ENCODE measurements at regions not wholly inside any gene's neighbourhood (a gene's known extent, or its start where the extent isn't known, plus 50 kb on each side); places are given as distances from the start of the nearest gene placed in this dataset.
"Not testable (repeated sequence)": the region's sequence is repeated elsewhere in the genome, so short reads cannot be mapped to it uniquely, and the experiment has no call there.

DNA sequence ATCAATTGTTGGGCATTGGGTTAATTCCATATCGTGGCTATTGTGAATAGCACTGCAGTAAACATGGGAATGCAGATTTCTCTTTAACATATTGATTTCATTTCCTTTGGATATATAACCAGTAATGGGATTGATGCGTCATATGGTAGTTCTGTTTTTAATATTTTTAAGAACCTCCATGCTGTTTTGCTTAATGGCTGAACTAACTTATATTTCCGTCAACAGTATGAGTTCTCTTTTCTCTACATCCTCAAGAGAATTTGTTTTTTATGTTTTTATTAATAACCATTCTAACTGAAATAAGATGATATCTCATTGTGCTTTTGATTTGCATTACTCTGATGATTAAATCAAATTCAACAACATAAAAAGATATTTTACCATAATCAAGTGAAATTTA, 228.5 kb upstream of the FSIP2 start:
- H3K36me3 ChIP-seq = no peaks in the 10 kb centered on the region
- intact Hi-C loops (cut with DNase I) = no loop called here
- ATAC-seq = no peak
- 66% methylated on average over 3 of the region's 3 CpGs for WGBS (ENCODE audit: insufficient coverage, low coverage, low lambda C conversion rate, missing lambda C conversion rate)
- no peaks in the 10 kb centered on the region for H3K27me3 ChIP-seq
- no peak for DNase-seq
- TF ChIP-seq POLR2A (IDR thresholded peaks at IDR 0.05) = no peak
- TF ChIP-seq, protein P1, sequence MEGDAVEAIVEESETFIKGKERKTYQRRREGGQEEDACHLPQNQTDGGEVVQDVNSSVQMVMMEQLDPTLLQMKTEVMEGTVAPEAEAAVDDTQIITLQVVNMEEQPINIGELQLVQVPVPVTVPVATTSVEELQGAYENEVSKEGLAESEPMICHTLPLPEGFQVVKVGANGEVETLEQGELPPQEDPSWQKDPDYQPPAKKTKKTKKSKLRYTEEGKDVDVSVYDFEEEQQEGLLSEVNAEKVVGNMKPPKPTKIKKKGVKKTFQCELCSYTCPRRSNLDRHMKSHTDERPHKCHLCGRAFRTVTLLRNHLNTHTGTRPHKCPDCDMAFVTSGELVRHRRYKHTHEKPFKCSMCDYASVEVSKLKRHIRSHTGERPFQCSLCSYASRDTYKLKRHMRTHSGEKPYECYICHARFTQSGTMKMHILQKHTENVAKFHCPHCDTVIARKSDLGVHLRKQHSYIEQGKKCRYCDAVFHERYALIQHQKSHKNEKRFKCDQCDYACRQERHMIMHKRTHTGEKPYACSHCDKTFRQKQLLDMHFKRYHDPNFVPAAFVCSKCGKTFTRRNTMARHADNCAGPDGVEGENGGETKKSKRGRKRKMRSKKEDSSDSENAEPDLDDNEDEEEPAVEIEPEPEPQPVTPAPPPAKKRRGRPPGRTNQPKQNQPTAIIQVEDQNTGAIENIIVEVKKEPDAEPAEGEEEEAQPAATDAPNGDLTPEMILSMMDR (IDR thresholded peaks at IDR 0.05) = no peak
- H3K4me1 ChIP-seq = no peaks in the 10 kb centered on the region
- peaks cover 0 to 20% (median 2%) of the 10 kb centered on the region in 4 donors for H3K9me3 ChIP-seq
- no peak overlapping the region for H3K4me3 ChIP-seq
- no peak overlapping the region for H3K27ac ChIP-seq

DNA sequence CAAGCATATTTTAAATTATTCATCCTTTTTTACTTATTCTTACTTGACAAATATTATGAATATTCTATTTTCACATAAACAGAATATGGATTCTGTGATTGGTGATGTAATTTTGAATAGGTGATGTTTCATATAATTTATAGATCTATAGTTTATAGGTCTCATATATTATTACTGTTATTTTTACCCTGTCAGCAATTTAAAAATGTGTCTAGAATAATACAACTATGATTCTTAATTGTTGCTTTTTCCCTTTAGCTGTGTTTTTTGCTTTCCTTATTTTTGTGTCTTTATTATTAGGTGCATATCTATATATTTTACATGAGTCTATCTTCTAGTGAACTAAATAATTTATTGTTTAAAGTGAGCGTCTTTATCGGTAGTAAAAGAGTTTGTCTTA, 226.7 kb upstream of the FSIP2 start:
- TF ChIP-seq POLR2A (IDR thresholded peaks at IDR 0.05) = no peak
- TF ChIP-seq, protein P1 (IDR thresholded peaks at IDR 0.05) = no peak
- WGBS (ENCODE audit: insufficient coverage, low coverage, low lambda C conversion rate, missing lambda C conversion rate) = 81% methylated on average over 2 of the region's 2 CpGs
- Histone ChIP-seq H3K27ac (no peak overlapping the region), H3K4me3 (no peak overlapping the region), H3K4me1 (no peaks in the 10 kb centered on the region), H3K36me3 (no peaks in the 10 kb centered on the region), H3K9me3 (peaks cover 0 to 20% (median 2%) of the 10 kb centered on the region in 4 donors), H3K27me3 (no peaks in the 10 kb centered on the region)
- ATAC-seq = no peak
- intact Hi-C loops (cut with DNase I) = no loop called here
- no peak for DNase-seq

DNA sequence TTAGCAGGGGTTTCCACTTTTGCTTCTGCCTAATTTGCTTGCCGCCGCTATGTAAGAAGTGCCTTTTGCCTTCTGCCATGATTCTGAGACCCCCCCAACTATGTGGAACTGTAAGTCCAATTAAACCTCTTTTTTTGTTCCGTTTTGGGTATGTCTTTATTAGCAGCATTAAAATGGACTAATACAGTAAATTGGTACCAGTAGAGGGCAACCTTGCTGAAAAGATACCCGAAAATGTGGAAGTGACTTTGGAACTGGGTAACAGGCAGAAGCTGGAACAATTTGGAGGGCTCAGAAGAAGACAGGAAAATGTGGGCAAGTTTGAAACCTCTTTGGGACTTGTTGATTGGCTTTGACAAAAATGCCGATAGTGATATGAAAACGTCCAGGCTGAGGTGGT, 216.1 kb upstream of the FSIP2 start:
- Histone ChIP-seq H3K4me3 (no peak overlapping the region), H3K36me3 (no peaks in the 10 kb centered on the region), H3K4me1 (no peaks in the 10 kb centered on the region), H3K27ac (no peak overlapping the region), H3K27me3 (no peaks in the 10 kb centered on the region), H3K9me3 (no peaks in the 10 kb centered on the region)
- ATAC-seq = no peak
- TF ChIP-seq, protein P1 (IDR thresholded peaks at IDR 0.05) = peak in 1 of 4 donors; percentile 9
- TF ChIP-seq POLR2A (IDR thresholded peaks at IDR 0.05) = no peak
- 51% methylated on average over 6 of the region's 6 CpGs for WGBS (ENCODE audit: insufficient coverage, low coverage, low lambda C conversion rate, missing lambda C conversion rate)
- intact Hi-C loops (cut with DNase I) = no loop called here
- no peak for DNase-seq

DNA sequence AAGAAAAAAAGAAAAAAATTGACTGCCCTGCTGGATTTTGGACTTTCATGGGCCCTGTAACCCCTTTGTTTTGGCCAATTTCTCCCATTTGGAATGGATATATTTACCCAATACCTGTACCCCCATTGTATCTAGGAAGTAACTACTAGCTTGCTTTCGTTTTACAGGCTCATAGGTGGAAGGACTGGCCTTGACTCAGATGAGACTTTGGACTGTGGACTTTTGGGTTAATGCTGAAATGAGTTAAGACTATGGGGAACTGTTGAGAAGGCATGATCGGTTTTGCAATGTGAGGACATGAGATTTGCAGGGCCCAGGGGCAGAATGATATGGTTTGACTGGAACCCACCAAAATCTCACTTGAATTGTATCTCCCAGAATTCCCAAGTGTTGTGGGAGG, 214.4 kb upstream of the FSIP2 start:
- intact Hi-C loops (cut with DNase I); H3K36me3 ChIP-seq; H3K4me3 ChIP-seq; DNase-seq; H3K9me3 ChIP-seq; H3K27me3 ChIP-seq; H3K27ac ChIP-seq; H3K4me1 ChIP-seq; ATAC-seq: not testable (repeated sequence)
- WGBS (ENCODE audit: insufficient coverage, low coverage, low lambda C conversion rate, missing lambda C conversion rate) = 22% methylated on average over 1 of the region's 2 CpGs

DNA sequence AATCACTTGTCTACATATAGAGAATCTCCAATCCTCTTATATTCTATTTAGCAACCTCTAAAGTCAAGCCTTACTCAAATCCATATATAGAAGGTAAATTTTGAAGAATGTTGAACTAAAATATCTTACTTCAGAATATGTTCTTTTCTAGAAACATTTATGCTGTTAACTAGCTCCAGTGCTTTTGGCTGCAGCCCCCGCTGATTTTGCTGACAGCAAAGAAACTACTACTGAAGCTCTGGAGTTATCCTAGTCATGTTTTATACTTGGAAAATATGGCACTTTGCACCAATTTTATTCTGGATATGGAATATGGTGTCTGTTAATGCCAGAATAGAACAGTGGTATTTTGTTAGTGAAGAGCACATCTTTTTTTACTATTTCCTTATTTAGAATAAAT, 212.4 kb upstream of the FSIP2 start:
- Histone ChIP-seq H3K4me1 (no peaks in the 10 kb centered on the region), H3K36me3 (no peaks in the 10 kb centered on the region), H3K9me3 (no peaks in the 10 kb centered on the region), H3K4me3 (no peak overlapping the region), H3K27me3 (no peaks in the 10 kb centered on the region), H3K27ac (no peak overlapping the region)
- DNase-seq = no peak
- intact Hi-C loops (cut with DNase I) = no loop called here
- WGBS (ENCODE audit: insufficient coverage, low coverage, low lambda C conversion rate, missing lambda C conversion rate) = 75% methylated on average over 1 of the region's 1 CpG
- ATAC-seq = no peak
- no peak for TF ChIP-seq POLR2A (IDR thresholded peaks at IDR 0.05)
- TF ChIP-seq, protein P1 (IDR thresholded peaks at IDR 0.05) = no peak
